Left lobe of liver (tissue), 2 donors: ENCODE measurements at regions not wholly inside any gene's neighbourhood (a gene's known extent, or its start where the extent isn't known, plus 50 kb on each side); places are given as distances from the start of the nearest gene placed in this dataset.
A peak's percentile ranks its signal among the peaks of the same experiment; 100 is the strongest.
"Not testable (repeated sequence)": the region's sequence is repeated elsewhere in the genome, so short reads cannot be mapped to it uniquely, and the experiment has no call there.

Experiments used
- ATAC-seq: fragments of 200-7000 bp; cut with Tn5 transposase; one replicate; pipeline ENCODE4 v1.9.1; 2020; ENCODE audit warnings: mild to moderate bottlenecking, moderate library complexity
- DNase-seq: peaks from one replicate; pipeline ENCODE4 v3.0.0-alpha.2; 2020; ENCODE audit warnings: low spot score
- donor health status: DM: no; HTN: no; CAD: no; lungs with moderate emphysema.
- donor health status: DM: no; HTN: yes; CAD: no.

DNA sequence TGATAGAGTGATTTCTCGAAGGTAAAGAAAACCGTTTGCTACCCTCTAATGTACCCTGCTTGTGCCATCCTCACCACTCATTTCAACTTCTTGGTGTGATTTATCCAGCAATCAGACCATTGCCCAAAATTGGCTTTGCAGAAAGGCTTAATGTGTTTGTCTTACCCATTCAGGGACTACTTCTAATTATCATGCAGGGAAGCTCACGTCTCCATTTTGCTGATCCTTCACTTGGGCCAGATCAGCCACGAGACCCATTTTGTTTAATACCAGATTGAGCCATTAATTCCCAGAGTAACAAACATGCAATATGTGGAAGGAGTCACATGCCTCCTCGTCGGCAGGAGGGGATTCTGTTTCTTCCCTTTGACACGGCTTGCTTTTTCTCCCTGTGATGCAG is 51.1 kb upstream of the CRY1 start:
- ATAC-seq (no peak), DNase-seq (no peak)

DNA sequence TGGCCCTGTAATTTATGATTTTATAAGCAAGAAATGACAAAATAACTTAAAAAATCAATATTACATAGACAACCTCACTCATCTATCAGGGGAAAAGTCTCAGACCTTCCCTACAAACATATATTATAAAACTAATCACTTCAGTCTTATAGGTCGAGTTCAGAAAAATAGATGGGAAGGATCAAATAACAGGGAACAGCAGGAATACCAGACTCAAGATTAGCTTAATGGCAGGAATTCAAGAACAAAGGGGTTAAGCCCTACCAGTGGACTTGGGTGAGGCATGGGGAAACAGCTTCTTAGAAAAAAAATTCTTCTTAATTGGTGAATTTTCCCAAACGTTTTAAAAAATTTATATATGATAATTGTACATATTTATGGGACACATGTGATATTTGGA is 51.6 kb upstream of the CRY1 start:
- no peak for ATAC-seq
- DNase-seq: no peak

DNA sequence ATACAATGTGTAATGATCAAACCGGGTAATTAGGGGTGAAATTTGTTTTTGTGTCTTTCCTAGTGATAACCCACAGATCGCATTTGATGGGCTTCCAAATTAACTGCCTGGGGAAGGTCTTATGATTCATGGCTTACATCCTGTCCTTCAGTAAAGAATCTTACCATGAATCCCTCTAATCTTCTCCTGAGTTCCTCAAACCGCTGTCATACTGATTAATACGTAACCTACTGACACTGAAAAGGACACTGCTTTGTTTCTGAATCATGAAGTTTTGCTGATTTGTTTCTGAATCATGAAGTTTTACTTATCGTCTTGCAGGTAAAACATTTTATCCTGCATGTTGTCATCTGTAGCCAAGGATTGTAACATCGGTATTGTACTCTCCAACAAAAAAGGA is 52.0 kb upstream of the CRY1 start:
- DNase-seq (no peak), ATAC-seq (no peak)

DNA sequence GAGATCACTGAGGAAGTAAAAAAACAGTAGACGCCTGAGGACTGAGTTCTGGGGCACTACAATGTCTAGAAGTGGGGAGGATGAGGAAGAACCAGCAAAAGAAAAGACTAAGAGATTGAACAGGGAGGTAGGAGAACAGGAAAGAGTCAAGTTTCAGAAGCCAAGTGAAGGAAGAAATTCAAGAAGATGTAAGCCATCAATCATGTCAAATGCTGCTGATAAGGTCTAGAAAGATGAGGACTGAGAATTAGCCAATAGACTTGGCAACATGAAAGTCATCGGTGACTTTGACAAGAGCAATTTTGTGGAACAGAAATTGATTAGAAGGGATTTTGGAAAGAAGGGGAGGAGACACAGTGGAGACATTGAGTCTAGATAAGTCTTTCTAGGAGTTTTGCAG is 54.8 kb upstream of the CRY1 start:
- DNase-seq (no peak), ATAC-seq (no peak)

DNA sequence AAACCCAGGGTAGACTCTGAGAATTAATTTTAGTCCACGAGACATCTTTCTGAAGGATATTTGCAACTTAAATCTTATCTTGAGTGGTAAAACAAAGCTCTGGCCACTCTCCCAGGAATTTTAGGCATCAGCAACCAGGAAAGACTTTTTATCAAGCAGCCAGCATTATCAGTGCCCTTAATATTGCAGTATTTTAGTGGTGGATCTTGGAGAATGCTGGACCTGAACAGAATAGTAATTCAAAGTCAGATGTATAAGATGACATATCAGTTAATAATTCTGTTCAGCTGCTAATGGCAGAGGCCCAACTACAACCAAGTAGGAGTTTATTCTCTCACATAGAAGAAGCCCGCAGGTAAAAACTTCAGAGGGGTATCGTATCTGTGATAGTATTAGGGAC is 59.0 kb upstream of the CRY1 start:
- ATAC-seq (no peak), DNase-seq (no peak)

DNA sequence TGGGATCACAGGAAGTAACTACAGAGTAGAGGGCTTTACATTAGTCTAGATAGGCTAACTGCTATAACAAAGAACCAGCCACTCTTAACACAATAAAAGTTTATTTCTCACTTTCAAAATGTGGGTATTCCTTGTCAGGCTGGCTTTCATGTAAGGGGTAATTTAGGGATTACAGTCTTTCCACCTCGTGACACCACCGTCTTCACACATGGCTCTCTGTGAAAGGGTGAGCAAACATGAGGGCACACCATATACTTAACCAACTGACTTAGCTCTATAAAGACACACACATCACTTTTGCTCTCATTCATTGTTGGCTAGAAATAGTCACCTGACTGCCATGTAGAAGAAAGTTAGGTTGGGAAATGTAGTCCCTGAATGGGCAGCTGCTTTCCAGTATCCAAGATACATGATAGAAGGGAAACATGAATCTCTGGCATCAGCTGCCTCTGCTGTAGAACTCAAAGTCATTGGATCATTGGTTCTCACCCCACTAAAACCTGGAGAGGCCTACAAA is 66.1 kb upstream of the CRY1 start:
- ATAC-seq: no peak
- DNase-seq: no peak

DNA sequence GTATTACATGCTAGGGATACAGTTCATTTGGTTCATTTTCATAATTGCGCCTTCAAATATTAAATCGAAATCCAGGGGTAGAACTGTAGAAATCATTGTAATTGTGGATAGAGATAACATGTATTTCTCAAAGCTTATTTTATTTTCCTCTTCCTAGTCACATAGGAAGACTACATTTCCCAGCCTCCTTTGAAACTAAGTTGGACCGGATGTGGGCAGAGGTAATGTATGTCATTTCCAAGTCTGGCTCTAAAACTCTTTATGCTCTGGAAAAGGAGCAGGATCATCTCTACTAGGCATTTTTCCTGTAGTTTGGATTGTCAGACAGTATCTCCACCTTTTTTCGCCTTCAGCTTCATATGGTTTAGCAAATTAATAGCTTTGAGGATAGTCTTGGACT is 70.1 kb upstream of the CRY1 start:
- no peak for DNase-seq
- no peak for ATAC-seq

DNA sequence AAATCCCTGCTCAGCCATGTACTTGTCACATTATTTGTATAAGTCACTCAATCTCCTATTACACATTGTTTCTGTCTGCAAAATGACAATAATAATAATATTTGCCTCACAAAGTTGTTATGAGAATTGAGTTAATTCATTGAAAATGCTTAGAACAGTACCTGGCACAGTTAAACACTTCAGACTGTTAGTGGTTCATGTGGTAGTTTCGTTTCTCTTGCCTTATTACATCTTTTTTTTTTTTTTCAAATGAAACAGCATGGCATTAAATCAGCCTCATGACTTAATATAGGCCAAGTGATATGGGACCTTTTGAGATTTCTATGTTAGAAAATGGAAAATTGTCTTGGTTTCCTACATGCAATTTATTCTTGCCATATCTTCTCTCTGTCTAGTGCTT is 71.0 kb upstream of the CRY1 start:
- DNase-seq (no peak), ATAC-seq (no peak)

DNA sequence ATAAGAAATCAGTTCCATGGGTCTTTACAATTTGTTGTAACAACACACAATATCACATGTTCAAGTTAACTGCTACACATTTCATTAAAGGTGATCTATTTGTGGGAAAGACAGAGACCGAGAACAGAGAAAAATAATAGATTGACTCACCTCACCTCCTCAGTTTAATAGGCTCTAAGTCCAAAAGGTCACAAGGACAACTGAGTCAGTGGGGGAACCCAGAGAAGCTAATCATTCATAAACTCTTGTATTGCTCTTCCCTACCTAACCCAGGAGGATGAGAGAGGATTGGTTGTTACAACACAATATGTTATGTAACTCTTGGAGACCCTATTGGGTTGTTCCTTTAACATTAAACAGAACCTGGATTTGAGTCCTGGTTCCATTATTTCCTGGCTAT is 72.2 kb upstream of the CRY1 start:
- no peak for ATAC-seq
- no peak for DNase-seq

DNA sequence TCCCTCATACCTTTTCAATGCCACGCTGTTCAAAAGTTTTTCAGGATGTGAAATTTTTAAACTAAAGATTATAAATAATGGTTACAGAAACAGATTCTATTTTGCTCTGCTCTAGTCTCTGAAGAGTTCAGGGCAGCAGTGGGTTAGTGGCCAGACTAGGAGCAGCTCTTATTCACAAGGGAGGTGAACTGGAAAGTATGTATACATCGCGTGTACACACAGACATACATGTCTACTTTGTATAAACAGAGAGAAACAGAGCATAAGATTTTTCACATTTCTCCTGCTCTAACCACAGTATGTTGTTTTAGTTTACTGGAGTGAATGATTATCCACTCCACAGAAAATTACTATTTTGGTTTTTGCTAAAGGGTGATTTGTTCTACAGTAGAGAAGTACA is 74.4 kb upstream of the CRY1 start:
- ATAC-seq (no peak), DNase-seq (no peak)

DNA sequence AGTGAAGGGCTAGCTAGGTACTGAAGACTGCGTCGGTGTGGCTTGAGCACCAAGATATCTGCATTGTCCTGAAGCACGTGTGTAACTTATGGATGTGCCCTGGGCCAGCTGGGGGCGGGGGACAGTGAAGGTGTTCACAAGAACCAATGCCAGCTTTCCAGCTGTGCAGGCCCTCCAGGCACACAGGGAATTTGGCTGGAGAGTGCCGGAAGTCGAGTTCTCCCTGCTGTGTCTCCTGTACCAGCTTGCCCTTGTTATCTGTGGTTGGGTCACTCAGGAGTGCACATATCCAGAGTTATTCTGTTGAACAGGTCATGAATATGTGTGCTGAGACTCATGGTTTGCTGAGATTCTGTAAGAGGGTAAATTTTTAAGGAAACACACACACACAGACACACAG is 75.9 kb upstream of the CRY1 start:
- ATAC-seq (no peak), DNase-seq (no peak)

DNA sequence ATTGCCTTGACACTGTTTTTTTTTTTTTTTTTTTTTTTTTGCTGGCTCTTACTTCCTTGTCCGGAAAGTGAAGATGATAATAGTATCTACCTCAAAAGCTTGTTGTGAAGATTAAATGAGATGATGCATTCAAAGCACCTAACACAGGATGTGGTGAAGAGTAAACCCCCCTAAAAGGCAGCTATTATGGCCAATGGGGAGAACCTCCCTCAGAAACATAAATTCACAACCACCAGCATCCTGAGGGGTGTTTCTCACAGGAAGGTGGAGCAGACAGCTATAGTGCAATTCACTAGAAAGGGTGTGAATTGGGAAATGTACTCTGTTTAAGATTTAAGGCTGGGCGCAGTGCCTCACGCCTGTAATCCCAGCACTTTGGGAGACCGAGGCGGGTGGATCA is 85.4 kb upstream of the CRY1 start:
- DNase-seq: no peak

DNA sequence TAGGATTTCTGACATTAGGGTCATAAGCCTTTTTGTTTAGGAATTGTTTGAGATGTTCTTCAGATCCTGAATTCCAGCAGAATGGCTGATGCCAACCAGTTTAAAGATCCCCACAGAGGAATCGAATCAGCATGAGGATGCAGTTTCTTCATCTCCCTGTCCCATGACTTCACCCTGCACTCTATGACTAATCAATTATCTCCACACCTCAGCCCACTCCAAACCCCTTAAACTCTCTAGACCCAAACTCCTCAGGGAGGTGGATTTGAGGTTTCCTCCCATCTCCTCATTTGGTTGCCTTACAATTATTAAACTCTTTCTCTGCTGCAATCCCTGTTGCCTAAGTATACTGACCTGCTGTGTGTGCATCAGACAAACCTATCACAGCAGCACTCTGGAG is 86.5 kb upstream of the CRY1 start:
- DNase-seq (no peak), ATAC-seq (no peak)

More for the DNA sequence above, 85.4 kb upstream of the CRY1 start:
- no peak for ATAC-seq

DNA sequence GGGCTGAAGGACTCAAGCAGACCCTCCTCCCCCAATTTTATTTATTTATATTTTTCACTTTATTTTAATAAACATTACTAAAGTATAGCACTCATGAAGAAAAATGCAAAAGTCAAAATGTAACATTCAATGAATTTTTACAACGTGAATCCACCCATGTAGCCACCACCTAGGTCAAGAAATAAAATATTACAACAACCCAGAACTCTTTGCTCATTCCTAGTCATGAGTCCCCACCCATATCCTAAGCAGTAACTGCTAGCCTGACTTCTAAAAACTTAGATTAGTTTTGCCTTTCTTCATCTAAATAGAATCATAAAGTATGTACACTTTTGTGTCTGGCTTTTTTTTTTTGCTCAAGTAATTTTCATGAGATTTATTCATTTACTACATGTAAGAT is 86.9 kb upstream of the CRY1 start:
- DNase-seq (no peak), ATAC-seq (no peak)

DNA sequence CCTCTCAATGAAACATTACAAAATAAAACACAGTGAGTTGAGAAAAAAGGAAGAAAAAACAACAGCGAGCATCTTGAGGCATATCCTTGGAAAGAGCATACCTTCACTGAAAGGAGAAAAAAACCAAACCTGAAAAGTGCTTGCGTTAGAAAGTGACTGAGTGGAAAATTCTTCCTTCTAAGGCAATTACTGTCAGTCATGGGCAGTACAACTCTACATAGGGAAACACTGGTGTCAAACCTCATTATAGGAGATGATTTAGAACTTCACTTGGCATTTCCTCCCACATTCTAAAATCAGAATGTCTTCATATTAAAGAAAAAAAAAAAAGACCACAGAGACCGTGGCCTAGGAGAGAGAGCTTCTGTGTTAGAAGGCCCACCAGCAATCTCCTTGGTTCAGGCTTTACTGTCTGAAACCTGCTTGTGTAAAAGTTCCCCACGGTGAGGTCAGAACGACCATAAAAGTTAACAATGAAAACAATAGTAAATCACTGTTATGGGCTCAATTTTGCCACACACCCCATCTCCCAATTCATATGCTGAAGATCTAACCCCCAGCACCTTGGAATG is 91.1 kb upstream of the CRY1 start:
- ATAC-seq: no peak
- DNase-seq: no peak

DNA sequence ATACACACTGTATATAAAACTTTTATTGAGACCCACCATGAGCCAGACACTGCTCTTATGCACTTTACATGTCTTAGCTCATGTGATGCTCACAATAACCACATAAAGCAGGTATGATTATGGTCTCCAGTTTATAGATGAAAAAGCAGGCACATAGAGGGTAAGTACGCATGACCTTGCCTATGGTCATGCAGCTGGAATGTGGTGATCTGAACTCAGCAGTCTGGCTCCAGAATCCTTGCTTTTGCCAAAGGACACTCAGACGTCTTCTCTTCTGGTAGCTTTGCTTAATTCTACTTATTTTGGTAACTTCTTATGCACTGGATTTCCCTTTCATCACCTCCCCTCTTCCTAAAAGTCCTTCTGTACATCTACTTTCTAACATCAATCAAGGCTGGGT is 103.3 kb upstream of the CRY1 start:
- ATAC-seq (no peak), DNase-seq (no peak)

DNA sequence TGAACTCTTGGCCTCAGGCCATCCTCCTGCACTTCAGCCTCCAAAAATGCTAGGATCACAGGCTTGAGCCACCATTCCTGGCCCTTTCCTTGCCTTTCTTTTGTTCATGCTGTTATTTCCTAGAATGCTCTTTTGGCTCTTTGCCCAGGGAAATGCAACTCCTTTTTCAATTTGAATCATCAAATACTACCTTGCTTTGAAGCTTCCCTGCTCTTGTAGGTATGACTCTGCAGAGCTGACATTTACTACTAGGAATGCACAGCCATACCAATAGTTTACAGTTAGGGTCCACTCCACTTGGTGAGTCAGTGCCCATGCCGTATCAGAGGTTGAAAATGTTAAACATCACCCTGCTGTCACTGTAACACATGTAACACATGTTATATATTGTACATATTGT is 107.0 kb upstream of the CRY1 start:
- ATAC-seq: no peak

DNA sequence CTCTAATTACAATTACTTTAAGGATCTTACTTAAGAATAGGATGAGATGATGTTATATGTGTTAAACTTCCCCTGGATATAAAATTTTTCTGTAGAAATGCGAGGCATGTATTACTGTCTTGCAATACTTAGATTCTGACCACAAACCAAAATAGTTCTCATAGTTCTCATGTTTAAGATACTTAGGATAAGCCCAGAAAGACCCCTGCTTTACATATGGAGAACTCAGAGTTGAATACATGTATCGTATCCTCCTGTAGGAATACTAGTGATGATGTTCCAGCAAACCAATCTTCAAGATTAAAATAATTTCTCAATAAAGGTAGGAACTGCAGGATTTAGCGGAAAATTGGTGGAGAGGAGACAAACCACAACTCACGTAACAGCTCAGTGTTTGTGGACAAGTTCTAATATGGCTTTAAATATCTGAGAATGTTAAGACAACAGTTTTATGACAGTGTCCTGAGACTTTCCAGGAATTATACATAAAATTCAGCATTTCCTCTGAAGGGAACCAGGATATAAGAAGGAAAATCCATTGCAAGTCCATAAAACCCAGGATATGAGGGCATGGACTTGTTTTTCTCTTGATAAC is 114.7 kb upstream of the CRY1 start:
- ATAC-seq (no peak), DNase-seq (no peak)

More for the DNA sequence above, 107.0 kb upstream of the CRY1 start:
- DNase-seq: no peak

DNA sequence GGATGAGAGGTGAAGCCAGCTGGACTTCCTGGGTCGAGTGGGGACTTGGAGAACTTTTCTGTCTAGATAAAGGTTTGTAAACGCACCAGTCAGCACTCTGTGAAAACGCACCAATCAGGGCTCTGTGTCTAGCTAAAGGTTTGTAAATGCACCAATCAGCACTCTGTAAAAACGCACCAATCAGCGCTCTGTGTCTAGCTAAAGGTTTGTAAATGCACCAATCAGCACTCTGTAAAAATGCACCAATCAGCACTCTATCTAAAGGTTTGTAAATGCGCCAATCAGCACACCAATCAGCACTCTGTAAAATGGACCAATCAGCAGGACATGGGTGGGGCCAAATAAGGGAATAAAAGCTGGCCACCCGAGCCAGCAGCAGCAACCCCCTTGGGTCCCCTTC is 116.4 kb upstream of the CRY1 start:
- not testable (repeated sequence) for ATAC-seq, DNase-seq

DNA sequence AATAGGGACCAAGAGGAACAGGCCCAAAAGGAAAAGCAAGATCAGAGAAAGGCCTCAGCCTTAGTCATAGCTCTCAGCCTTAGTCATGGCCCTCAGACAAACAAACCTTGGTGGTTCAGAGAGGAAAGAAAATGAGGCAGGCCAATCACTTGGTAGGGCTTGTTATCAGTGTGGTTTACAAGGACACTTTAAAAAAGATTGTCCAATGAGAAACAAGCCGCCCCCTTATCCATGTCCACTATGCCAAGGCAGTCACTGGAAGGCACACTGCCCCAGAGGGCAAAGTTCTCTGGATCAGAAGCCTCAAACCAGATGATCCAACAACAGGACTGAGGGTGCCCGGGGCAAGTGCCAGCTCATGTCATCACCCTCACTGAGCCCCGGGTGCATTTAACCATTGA is 121.0 kb upstream of the CRY1 start:
- ATAC-seq: peak; percentile 72
- DNase-seq: peak; percentile 90

DNA sequence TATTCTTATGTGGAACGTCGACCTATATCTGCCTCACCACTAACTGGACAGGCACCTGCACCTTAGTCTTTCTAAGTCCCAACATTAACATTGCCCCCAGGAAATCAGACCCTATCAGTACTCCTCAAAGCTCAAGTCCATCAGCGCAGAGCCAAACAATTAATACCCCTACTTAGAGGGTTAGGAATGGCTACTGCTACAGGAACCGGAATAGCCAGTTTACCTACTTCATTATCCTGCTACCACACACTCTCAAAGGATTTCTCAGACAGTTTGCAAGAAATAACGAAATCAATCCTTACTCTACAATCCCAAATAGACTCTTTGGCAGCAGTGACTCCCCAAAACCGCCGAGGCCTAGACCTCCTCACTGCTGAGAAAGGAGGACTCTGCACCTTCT is 123.1 kb upstream of the CRY1 start:
- DNase-seq, ATAC-seq: not testable (repeated sequence)

DNA sequence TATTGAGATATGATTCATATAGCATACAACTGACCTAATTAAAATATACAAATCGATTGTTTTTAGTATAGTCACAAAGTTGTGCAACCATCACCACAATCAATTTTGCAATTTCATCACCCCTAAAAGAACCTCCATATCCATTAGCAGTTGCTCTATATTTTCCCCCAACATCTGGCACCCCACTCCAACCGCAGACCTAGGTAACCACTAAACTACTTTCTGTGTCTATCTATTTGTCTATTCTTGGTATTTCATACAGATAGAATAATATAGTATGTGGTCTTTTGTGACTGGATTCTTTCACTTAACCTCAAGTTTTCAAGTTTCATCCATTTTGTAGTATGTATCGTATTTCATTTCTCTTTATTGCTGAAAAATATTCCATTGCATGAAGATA is 126.0 kb upstream of the CRY1 start:
- ATAC-seq (no peak), DNase-seq (no peak)

DNA sequence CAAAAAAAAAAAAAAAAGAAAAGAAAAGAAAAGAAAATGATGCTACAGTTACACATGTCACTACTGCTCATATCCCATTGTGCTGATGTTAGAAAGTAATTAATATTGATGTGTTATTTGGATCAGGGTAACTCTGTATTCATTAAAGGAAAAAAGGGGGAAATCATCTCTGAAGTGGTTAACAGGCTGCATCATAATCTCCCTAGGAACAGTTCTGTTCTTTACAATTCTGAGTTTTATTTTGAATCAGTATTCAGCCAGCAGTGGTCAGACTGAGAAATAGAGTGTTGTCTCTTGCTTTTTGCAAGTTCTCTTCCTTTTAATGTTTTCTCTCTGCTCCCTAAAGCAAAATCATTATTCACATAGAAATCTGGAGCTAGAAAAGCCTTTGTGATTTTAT is 128.6 kb upstream of the CRY1 start:
- no peak for ATAC-seq
- no peak for DNase-seq
